ENCODE measurements at regions not wholly inside any gene's neighbourhood (a gene's known extent, or its start where the extent isn't known, plus 50 kb on each side); places are given as distances from the start of the nearest gene placed in this dataset.
A peak's percentile ranks its signal among the peaks of the same experiment; 100 is the strongest.

DNA sequence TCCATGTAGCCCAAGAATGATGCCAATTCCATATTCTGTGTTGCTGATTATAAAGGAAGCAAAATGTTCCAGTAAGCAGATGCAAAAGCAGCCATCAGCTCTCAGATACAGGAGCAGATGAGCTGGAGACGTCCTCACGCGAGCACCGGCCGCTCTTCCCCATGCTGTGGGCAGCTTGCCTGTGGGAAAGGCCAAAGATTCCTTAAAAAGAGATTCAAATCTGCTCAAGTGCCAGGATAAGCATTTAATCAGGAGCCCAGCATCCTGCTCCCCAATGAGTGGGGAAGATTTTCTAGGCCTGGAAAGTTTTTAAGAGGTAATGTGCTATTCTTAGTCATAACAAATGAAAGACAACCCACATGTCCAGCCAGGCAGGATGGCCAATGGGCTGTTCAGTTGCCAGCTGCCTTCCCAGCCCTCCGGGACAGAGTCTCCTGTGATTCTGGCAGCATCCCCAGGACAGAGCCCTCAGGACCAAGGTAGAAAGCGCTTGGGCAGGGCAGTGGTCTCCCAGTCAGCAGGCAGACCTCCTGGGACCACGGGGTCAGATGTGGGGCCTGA, 108.2 kb upstream of the TMPRSS2 start (continued):
- TF ChIP-seq EP300 (IDR thresholded peaks at IDR 0.05; ENCODE audit: borderline replicate concordance in 1 of 2, low read depth in 1 of 2, low read length in 1 of 2) (peak in 1 of 2 experiments; percentile 47; a peak in 2 of 4 replicates), CHD2 (IDR thresholded peaks at IDR 0.05; ENCODE audit: low read length, partially characterized antibody) (no peak), NFIC (IDR thresholded peaks at IDR 0.05; ENCODE audit: borderline replicate concordance) (peak; percentile 25; the same call in 1 of the 2 replicates), TCF12 (IDR thresholded peaks at IDR 0.05) (peak; percentile 30; the same call in 1 of the 2 replicates), POLR2AphosphoS5 (IDR thresholded peaks at IDR 0.05; ENCODE audit: low read depth, low read length) (no peak), EZH2phosphoT487 (IDR thresholded peaks at IDR 0.05; ENCODE audit: borderline replicate concordance, low read depth) (no peak)
- TF ChIP-seq, protein P1, sequence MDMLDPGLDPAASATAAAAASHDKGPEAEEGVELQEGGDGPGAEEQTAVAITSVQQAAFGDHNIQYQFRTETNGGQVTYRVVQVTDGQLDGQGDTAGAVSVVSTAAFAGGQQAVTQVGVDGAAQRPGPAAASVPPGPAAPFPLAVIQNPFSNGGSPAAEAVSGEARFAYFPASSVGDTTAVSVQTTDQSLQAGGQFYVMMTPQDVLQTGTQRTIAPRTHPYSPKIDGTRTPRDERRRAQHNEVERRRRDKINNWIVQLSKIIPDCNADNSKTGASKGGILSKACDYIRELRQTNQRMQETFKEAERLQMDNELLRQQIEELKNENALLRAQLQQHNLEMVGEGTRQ (IDR thresholded peaks at IDR 0.05; ENCODE audit: borderline replicate concordance, low read depth, low read length), result no peak
- TF ChIP-seq, protein P2, sequence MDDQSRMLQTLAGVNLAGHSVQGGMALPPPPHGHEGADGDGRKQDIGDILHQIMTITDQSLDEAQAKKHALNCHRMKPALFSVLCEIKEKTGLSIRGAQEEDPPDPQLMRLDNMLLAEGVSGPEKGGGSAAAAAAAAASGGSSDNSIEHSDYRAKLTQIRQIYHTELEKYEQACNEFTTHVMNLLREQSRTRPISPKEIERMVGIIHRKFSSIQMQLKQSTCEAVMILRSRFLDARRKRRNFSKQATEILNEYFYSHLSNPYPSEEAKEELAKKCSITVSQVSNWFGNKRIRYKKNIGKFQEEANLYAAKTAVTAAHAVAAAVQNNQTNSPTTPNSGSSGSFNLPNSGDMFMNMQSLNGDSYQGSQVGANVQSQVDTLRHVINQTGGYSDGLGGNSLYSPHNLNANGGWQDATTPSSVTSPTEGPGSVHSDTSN (IDR thresholded peaks at IDR 0.05), result peak; percentile 61
- TF ChIP-seq, protein P3, sequence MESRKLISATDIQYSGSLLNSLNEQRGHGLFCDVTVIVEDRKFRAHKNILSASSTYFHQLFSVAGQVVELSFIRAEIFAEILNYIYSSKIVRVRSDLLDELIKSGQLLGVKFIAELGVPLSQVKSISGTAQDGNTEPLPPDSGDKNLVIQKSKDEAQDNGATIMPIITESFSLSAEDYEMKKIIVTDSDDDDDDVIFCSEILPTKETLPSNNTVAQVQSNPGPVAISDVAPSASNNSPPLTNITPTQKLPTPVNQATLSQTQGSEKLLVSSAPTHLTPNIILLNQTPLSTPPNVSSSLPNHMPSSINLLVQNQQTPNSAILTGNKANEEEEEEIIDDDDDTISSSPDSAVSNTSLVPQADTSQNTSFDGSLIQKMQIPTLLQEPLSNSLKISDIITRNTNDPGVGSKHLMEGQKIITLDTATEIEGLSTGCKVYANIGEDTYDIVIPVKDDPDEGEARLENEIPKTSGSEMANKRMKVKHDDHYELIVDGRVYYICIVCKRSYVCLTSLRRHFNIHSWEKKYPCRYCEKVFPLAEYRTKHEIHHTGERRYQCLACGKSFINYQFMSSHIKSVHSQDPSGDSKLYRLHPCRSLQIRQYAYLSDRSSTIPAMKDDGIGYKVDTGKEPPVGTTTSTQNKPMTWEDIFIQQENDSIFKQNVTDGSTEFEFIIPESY (IDR thresholded peaks at IDR 0.05; ENCODE audit: borderline replicate concordance, low read depth), result no peak
- TF ChIP-seq, protein P4, sequence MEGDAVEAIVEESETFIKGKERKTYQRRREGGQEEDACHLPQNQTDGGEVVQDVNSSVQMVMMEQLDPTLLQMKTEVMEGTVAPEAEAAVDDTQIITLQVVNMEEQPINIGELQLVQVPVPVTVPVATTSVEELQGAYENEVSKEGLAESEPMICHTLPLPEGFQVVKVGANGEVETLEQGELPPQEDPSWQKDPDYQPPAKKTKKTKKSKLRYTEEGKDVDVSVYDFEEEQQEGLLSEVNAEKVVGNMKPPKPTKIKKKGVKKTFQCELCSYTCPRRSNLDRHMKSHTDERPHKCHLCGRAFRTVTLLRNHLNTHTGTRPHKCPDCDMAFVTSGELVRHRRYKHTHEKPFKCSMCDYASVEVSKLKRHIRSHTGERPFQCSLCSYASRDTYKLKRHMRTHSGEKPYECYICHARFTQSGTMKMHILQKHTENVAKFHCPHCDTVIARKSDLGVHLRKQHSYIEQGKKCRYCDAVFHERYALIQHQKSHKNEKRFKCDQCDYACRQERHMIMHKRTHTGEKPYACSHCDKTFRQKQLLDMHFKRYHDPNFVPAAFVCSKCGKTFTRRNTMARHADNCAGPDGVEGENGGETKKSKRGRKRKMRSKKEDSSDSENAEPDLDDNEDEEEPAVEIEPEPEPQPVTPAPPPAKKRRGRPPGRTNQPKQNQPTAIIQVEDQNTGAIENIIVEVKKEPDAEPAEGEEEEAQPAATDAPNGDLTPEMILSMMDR (IDR thresholded peaks at IDR 0.05), result no peak

- POLR2A ChIA-PET, result no interaction called here
- WGBS (ENCODE audit: low lambda C conversion rate), result 13% methylated on average over 1 of the region's 1 CpG
- H3K9ac ChIP-seq, result peak overlapping the region; percentile 76
- no peak overlapping the region for H2AFZ ChIP-seq (ENCODE audit: low read depth)
- no peaks in the 10 kb centered on the region for H4K20me1 ChIP-seq (ENCODE audit: insufficient read depth)
- DNase-seq, result no peak
- peaks cover 29% of the 10 kb centered on the region for H3F3A ChIP-seq (replicated peaks; ENCODE audit: insufficient read depth)
- CTCF ChIA-PET, result interaction anchor here (1.2 to 1.9 kb wide), 5 partner anchors 154 to 492 kb away, joined by 3 to 10 read pairs (median 4); no protein-coding TSS in a partner anchor
- peak overlapping the region; percentile 87 to 100 for H3K27ac ChIP-seq (ENCODE audit: low read depth in 2 of 2, low read length in 1 of 2)
- peaks cover 10 to 23% of the 10 kb centered on the region in 2 experiments; a peak in 3 of 4 replicates for H3K4me1 ChIP-seq (ENCODE audit: control insufficient read depth in 1 of 2, insufficient read depth in 2 of 2, low read depth in 1 of 2, low read length in 1 of 2)
- H3K4me3 ChIP-seq (ENCODE audit: low read depth in 2 of 2, low read length in 1 of 2), result peak overlapping the region in 1 of 2 experiments; percentile 24; a peak in 1 of 4 replicates
- no peaks in the 10 kb centered on the region for H3K9me3 ChIP-seq
- H3K36me3 ChIP-seq (replicated peaks in 1 of 2; ENCODE audit: control insufficient read depth in 1 of 2, insufficient read depth in 2 of 2, low read length in 1 of 2), result no peaks in the 10 kb centered on the region
- H3K4me2 ChIP-seq, result peak overlapping the region; percentile 66
- H3K79me2 ChIP-seq (ENCODE audit: insufficient read depth), result no peaks in the 10 kb centered on the region
- no peaks in the 10 kb centered on the region for H3K9me2 ChIP-seq
- no peaks in the 10 kb centered on the region for H3K27me3 ChIP-seq (ENCODE audit: insufficient read depth)
- peak; percentile 68; the same call in 1 of the 2 replicates for TF ChIP-seq YY1 (IDR thresholded peaks at IDR 0.05; ENCODE audit: low read depth)
- TF ChIP-seq TAF1 (IDR thresholded peaks at IDR 0.05; ENCODE audit: borderline replicate concordance, low read depth, low read length), result no peak
- peak; percentile 59; the same call in 1 of the 2 replicates for TF ChIP-seq MEF2A (IDR thresholded peaks at IDR 0.05; ENCODE audit: borderline replicate concordance, low read depth)
- TF ChIP-seq GATA2 (CRISPR knock-in tag; IDR thresholded peaks at IDR 0.05), result no peak
- TF ChIP-seq, protein P1 (IDR thresholded peaks at IDR 0.05; ENCODE audit: borderline replicate concordance, low read depth, low read length), result no peak
- peak; percentile 41; the same call in 1 of the 2 replicates for TF ChIP-seq POLR2AphosphoS5 (IDR thresholded peaks at IDR 0.05; ENCODE audit: low read depth, low read length)
- 0 out of 2 replicates have a peak, but pooled peaks have one; percentile 21 for TF ChIP-seq RXRA (IDR thresholded peaks at IDR 0.05; ENCODE audit: borderline replicate concordance, low read depth)
- TF ChIP-seq ELF1 (IDR thresholded peaks at IDR 0.05), result 0 out of 2 replicates have a peak, but pooled peaks have one; percentile 6
- no peak for TF ChIP-seq FOXJ3 (CRISPR knock-in tag; IDR thresholded peaks at IDR 0.05)
- no peak for TF ChIP-seq GABPA (IDR thresholded peaks at IDR 0.05; ENCODE audit: low read depth)
- TF ChIP-seq FOXM1 (IDR thresholded peaks at IDR 0.05; ENCODE audit: low read depth), result peak; percentile 45; the same call in 1 of the 2 replicates
- TF ChIP-seq, protein P2 (IDR thresholded peaks at IDR 0.05), result peak; percentile 60
- TF ChIP-seq NFIC (IDR thresholded peaks at IDR 0.05; ENCODE audit: borderline replicate concordance), result peak; percentile 90
- TF ChIP-seq, protein P5, sequence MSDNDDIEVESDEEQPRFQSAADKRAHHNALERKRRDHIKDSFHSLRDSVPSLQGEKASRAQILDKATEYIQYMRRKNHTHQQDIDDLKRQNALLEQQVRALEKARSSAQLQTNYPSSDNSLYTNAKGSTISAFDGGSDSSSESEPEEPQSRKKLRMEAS (IDR thresholded peaks at IDR 0.05; ENCODE audit: low read depth), result 0 out of 2 replicates have a peak, but pooled peaks have one; percentile 26
- TF ChIP-seq EZH2phosphoT487 (IDR thresholded peaks at IDR 0.05; ENCODE audit: borderline replicate concordance, low read depth), result no peak
- TF ChIP-seq FOSL2 (IDR thresholded peaks at IDR 0.05; ENCODE audit: borderline replicate concordance, low read depth), result peak; percentile 65; the same call in 1 of the 2 replicates
These were observed 107.7 kb upstream of the TMPRSS2 start for GRCh38 chr21:41615613-41616012.

All from SK-N-SH (cell line).